ENCODE measurements at regions not wholly inside any gene's neighbourhood (a gene's known extent, or its start where the extent isn't known, plus 50 kb on each side); places are given as distances from the start of the nearest gene placed in this dataset.
"Not testable (repeated sequence)": the region's sequence is repeated elsewhere in the genome, so short reads cannot be mapped to it uniquely, and the experiment has no call there.

DNA sequence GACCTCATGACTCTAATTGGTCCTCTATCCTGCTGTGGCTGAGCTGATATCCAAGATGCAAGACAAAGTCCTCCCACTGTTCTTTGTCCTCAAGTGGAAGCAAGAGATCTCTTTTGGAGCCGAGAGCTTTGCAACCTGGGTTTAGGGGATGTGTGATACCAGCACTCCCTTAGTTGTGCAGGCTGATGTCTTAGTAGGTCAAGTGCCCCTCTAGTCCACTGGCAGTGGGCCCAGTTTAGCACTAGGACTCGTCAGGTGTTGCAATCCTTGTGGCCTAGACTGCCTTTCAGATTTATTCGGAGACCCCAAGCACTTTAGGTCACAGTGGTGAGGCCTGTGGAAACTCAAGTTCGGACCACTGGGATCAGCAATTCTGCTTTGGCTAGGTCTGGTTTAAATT is 64.0 kb downstream of the GPRASP3 start:
- no peak for DNase-seq

DNA sequence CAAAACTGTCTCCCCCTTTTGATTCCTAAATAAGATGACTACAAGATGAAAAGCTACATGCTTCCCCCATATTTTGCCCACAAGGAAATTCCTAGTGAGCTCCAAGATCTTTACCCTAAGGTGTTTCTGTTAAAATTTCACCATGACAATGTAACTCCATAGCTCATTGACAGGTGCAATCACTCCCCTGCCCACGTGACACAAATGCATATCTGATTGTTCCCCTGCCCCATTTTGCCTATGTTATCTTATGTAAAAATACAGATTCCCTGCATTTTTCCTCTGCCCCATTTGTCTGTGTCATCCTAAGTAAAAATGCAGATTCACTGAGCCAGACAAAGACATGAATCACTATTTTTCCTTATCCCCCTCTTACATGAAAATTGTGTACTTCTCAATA is 66.7 kb downstream of the GPRASP3 start:
- DNase-seq: no peak

DNA sequence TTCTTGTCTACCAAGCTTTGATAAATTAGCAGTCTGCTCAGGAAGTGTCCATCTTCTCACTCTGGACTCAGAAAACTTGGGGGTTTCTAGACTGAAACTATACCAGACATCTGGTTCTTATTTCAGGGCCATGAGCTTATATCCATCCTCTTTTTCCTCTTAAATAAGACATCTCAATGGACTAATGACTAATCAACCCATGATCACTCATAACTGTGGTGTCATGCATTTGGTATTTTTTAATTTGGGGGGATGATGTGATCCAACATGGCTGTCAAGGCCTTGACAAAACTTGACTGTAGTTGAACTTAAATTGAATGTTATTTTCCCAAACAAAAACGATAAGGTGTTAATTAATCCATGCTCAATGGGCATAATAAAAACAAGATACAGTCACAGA is 87.8 kb downstream of the GPRASP3 start:
- DNase-seq: no peak

DNA sequence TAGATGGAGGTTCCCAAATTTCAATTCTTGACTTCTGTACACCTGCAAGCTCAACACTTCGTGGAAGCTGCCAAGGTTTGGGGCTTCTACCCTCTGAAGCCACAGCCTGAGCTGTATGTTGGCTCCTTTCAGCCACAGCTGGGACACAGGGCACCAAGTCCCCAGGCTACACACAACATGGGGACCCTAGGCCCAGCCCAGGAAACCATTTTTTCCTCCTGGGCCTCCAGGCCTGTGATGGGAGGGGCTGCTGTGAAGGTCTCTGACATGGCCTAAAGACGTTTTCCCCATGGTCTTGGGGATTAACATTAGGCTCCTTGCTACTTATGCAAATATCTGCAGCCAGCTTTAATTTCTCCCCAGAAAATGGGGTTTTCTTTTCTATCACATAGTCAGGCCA is 97.7 kb downstream of the GPRASP3 start:
- not testable (repeated sequence) for DNase-seq

DNA sequence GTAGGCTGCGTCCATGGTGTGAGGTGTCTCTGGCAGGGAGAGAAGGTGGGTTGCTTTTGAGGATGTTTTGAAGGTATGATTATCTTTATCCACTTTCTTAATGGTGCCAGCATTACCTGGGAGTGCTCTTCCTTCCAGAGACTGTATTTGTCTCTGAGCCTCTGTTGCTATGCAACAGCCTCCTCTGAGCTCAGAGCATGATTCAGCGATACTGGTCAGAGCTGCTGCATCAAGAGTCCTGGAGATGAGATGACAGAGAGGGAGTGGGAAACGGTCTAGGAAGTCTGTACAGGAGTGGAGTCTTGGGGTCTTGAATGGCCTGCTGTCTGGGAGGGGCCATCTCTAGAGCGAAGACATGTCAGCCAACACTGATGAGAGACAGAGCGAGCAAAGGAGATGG is 104.4 kb upstream of the RAB40AL start:
- no peak for DNase-seq

DNA sequence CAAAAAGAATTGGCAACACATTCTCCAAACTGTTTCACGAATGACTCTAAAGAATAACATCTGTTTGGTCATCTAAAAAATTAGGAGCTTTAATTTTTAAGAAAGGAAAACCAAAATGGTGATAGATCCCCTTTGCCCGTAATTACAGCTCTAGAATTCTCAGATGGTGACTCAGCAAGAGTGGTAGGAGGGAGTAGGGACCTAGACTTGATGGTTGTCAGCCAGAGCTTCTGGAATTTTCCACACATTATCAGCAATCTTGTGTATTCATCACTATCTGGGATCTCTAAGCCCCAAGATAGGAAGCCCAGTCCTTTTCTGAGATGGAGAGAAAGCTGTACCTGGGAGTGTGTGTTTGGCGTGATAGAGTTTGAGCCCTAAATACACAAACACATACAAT is 103.9 kb upstream of the RAB40AL start:
- no peak for DNase-seq

DNA sequence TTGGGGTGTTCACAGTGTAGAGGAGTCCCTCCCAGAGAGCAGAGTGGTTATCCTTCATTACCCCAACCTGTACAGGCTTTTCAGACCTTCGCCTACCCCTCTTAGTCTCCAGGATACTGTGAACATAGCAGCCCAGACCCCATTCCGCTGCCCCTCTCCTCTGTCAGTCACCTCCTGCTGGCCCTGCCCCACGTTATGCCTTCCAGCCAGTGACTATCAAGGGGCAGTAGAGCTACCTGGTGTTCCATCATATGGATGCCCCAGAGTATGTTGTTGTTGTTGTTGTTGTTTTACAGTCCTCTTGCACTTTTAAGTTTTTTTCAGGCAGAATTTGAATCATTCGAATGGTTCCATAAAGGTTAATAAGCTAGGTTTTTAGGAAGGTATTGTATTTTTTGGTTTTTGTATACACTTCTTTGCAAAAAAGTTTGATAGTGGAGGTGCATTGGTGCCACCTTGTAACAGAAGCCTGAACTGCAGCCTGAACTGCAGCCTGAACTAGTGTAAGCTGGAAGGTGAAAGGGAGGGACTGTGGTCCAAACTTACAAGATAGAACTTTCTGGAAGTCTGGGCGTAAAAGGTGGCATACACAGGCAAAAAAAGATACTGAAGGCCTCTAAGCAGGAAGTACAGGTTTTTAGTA is 101.4 kb upstream of the RAB40AL start:
- DNase-seq: peak; percentile 8

DNA sequence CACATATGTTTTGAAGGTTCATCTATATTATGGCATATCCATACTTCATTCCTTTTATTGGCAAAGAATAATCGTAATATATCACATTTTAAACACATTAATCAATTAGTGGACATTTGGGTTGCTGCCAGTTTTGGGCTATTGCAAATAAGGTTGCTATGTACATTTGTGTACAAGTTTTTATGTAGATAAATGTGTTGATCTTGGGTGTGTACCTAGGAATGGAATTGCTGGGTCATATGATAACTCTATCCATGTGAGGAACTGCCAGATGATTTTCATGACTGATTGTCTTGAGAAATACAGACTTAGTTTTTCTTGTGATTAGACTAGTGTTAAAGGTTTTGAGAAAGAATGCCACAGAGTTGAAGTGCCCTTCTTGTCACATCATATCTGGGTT is 99.2 kb upstream of the RAB40AL start:
- no peak for DNase-seq

DNA sequence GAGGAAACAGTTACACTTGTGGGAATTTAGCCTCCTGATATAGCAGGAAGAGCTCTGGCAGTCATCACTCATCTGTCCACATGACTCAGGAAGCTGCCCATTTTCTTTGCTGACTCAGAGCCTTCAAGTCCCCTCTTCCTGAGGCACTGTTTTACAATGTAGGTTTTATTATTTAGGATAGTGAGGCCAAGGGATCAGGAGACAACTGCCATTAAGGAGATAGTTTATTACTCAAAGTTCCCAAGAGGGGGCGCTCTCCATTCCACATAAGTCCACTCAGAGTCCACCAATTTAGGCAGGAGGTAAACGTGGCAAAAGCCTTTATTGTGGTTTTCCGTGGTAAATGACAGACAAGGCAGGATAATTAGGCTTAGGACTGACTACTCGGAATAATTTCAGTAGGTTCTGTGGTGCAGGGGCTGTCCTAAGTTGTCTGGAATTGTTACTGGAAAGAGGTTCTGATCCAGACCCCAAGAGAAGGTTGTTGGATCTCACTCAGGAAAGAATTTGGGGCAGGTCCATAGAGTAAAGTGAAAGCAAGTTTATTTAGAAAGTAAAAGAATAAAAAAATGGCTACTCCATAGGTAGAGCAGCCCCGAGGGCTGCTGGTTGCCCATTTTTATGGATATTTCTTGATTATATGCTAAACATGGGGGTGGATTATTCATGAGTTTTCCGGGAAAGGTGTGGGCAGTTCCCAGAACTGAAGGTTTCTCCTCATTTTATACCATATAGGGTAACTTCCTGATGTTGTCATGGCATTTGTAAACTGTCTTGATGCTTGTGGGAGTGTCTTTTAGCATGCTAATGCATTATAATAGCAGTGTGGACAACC is 96.0 kb upstream of the RAB40AL start:
- DNase-seq: no peak

DNA sequence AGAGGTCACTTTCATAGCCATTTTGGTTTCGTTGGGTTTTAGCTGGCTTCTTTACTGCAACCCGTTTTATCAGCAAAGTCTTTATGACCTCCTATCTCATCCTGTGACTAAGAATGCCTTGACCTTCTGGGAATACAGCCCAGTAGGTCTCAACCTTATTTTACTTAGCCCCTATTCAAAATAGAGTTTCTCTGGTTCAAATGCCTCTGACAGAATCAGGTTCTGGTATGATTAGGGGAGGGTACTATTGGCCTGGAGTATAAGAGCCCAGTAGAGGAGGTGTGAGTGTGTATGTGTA is 95.4 kb upstream of the RAB40AL start:
- DNase-seq: no peak

DNA sequence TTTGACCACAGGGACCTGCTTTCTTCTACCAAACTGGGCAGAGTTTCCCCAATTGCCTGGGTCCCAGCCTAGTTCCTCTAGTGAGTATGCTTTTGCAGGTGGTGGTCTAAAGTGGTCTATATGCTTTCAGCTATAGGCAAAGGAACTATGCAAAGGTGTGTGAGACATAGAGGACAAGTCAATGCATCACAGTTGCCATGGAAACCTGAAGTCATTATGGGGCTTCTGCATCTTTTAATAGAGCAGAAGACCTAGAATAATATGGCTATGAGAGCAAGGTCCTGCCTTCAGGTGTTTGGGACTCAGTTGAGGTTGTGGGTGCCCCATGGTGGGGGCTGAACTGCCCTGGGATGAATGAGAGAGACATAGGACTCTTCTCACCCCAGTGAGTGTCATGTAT is 92.1 kb upstream of the RAB40AL start:
- no peak for DNase-seq

DNA sequence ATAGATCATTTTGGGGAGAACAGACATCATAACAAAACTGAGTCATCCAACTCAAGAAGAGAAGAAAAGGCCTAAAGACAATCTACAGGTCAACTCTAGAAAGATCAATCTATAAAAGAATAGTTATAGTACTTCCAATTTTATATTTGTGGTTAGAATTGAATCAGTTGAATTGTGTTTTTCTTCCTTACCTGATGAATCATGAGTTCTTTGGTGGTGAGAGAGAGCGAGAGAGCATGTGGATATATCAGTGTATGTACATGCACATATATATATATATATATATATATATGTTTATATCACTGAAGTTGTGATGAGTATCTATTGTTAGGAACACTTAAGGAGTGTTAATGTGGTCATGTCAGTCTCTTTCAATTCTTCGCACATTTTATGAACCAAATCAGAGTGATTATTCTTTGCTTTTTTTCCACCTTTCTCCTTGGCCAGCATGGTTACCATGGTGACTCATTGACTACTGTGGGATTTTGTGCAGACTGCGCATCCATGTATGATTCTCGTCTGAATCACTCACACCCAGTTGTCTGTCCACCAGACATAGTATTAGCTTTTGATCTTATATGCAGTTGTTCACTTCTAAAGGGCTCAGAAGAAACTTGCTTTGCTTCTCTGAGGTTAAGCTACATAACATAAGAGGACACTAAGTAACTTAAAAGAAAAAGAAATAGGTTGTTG is 90.4 kb upstream of the RAB40AL start:
- DNase-seq: no peak

DNA sequence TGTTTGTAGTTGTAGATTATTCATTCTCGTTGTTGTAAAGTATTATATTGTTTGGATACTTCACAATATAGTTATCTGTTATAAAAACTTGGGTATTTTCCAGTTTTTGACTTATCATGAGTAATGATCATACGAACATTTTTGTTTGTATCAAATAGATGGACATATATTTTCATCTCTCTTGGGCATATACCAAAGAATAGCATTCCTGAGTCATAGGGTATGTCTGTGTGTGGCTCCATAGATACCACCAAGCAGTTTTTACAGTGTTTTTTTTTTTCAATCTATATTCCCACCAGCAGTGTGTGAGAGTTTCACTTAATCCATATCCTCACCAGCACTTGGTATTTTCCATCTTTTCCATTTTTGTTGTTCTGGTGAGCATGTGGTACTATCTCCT is 89.7 kb upstream of the RAB40AL start:
- no peak for DNase-seq

DNA sequence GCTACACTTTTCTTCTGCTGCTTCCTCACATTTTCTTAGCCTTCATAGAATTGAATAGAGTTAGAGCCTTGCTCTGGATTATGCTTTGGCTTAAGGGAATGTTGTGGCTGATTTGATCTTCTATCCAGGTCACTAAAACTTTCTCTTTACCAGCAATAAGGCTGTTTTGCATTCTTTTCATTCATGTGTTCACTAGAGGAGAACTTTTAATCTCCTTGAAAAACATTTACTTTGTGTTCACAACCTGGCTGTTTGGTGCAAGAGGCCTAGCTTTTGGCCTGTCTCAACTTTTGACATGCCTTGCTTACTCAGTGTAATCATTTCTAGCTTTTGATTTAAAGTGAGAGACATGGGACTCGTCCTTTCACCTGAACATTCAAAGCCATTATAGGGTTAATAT is 87.7 kb upstream of the RAB40AL start:
- DNase-seq: no peak

DNA sequence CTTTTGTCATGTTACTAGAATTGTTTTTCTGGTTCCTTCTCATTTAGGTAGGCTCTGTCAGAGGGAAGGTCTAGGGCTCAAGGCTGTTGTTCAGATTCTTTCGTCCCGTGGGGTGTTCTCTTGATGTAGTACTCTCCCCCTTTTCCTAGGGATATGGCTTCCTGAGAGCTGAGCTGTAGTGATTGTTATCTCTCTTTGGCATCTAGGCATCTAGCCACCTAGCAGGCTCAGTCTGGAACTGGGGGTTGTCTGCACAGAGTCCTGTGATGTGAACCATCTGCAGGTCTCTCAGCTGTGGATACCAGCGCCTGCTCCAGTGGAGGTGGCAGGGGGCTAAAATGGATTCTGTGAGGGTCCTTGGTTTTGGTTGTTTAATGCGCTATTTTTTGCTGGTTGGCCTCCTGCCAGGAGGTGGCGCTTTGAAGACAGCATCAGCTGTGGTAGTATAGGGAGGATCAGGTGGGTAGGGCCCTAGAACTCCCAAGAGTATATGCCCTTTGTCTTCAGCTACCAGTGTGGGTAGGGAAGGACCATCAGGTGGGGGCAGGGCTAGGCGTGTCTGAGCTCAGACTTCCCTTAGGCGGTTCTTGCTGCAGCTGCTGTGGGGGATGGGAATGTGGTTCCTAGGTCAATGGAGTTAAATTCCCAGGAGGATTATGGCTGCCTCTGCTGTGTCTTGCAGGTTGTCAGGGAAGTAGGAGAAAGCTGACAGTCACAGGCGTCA is 78.1 kb upstream of the RAB40AL start:
- DNase-seq: not testable (repeated sequence)

DNA sequence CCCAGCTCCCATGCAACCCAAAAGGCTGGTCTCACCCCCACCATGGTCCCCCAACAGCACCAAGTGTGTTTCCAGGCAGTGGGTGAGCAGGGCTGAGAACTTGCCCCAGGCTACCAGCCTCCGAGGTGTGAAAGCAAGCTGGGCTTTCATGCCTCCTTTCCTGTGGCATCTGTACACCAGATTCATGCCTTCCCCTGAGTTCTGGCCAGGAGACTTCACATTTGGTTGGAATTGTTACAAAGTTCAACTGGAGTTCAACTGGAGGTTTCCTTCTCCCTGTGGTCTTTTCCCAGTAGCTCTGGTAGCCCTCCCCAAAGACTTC is 77.6 kb upstream of the RAB40AL start:
- no peak for DNase-seq

DNA sequence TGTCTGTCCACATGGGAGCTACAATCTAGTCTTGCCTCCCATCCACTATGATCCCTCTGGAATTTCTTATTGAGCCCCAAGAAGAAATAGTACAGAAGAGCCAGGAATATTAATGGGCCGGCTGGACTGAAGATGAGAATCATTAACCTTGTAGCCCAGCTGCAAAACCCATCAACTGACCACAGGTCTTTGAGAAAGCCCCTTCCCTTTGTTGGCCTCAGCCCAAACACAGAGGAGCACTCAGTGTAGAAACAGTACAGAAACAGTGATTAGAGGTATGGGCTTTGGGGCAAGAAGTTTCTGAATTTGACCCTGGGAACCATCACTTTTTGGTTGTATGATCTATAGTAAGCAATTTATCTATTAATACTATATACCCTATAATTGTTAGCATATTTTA is 76.8 kb upstream of the RAB40AL start:
- DNase-seq: no peak

DNA sequence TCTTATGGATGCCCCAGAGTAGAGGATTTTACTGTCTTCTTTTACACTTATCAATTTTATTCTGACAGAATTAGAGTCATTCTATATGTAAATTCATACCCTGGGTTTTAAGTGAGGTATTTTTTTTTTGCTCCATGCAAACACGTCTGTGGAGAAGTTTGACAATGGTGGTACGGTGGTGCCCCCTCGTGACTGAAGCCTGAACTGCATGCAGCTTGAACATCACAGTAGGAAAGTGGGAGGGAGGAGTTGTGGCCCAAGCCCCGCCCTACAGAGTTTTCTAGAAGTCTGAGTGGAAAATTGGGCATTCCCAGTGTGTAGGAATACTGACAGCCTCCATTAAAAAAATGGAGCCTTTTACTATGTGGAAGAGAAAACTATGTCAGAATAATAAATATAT is 73.3 kb upstream of the RAB40AL start:
- DNase-seq: peak; percentile 83

DNA sequence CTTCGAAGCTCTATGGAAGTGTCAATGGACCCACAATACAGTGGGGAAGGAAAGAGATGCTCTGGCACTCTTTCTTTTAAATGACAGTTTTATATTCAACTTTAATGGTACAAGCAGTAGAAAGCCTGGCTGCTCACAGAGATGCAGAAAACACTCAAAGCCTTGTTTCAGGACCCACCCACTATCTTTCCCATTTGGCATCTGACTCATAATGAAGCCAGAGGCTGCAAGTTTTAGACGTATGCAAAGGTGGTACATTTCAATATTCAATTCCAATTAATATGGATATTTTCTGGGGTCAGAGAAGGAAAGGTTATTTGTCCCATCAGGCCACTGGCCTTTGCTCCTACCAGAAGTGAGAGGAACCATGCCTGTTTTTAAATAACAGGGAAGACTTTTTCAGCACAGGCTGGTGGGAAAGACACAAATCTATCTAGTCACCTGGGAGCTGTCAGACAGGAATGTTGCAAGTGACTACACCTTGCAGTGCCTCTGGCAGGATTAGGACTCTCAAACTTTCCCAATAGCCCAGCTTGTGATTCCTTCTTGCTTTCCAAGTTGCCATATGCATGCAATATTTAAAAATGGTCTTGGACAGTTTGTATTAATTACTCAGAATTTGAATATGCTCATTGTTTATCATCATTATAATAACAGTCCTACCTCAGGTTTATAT is 70.0 kb upstream of the RAB40AL start:
- DNase-seq: no peak

DNA sequence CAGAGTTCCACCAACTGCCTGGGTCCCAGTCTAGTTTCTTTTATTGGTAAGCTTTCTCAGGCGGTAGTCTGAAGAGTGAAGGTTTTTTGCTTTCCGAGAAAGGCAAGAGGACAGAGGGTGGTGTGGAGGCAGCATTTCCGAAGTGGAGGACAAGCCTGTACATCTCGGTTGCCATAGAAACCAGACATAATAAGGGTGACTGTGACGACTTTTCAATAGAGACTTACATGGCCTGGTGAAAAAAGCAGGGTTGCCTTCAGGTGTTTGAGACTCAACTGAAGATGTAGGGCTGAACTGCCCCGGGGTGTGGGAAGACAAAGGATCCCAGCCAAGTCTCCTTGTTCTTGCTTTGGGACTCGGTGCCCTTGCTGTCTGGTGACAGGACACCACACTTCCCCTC is 53.6 kb upstream of the RAB40AL start:
- no peak for DNase-seq
